ENCODE measurements at regions not wholly inside any gene's neighbourhood (a gene's known extent, or its start where the extent isn't known, plus 50 kb on each side); places are given as distances from the start of the nearest gene placed in this dataset.
"Not testable (repeated sequence)": the region's sequence is repeated elsewhere in the genome, so short reads cannot be mapped to it uniquely, and the experiment has no call there.

DNA sequence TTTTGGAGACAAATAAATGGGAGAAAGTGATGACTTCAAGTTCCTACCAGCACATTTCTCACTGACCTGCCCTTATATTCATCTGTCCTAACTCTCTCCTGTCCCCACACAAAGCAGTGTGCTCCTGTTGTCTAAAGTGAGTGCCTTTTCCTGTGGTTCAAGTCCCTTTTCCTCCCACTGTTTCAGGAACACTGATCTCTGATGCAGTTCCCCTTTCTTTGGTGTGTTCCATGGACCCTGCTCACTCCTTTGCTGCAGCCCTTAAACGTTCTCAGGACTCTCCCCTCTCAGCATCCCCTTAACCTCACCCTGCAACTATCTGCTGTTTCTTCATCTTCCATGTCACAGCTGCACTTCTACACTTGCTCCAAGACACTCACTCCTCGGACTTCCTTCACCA is 195.8 kb upstream of the ETV3 start:
- no peak overlapping the region for H3K27ac Mint-ChIP-seq (ENCODE audit: unreplicated experiment)
- peaks cover 7% of the 10 kb centered on the region for H3K27me3 Mint-ChIP-seq (ENCODE audit: unreplicated experiment)
- no peak overlapping the region for H3K4me3 Mint-ChIP-seq (ENCODE audit: unreplicated experiment)

DNA sequence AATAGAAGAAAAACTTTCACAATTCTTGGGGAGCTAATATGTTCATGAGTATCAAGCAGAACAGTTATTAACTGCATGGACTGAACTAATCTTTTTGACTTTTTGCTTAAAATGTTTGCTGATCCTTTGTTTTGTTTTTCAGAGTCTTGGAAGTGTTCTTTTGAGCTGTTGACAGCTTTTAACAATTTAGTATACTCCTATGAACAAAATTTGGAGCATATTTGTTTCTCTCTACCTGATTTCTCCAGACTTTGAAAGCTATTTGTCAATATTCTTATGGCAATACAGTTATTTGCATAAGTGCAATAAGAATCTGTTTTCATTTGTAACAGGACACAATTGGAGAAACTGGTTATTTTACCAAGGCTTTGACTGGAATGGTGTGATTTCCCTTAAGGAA is 192.0 kb upstream of the ETV3 start:
- DNase-seq (ENCODE audit: extremely low spot score, unreplicated experiment); H3K4me1 Mint-ChIP-seq (ENCODE audit: unreplicated experiment): not testable (repeated sequence)
- peaks cover 20% of the 10 kb centered on the region for H3K27me3 Mint-ChIP-seq (ENCODE audit: unreplicated experiment)

More for the DNA sequence above, 195.8 kb upstream of the ETV3 start:
- DNase-seq (ENCODE audit: extremely low spot score, unreplicated experiment): no peak
- TF ChIP-seq, protein P1, sequence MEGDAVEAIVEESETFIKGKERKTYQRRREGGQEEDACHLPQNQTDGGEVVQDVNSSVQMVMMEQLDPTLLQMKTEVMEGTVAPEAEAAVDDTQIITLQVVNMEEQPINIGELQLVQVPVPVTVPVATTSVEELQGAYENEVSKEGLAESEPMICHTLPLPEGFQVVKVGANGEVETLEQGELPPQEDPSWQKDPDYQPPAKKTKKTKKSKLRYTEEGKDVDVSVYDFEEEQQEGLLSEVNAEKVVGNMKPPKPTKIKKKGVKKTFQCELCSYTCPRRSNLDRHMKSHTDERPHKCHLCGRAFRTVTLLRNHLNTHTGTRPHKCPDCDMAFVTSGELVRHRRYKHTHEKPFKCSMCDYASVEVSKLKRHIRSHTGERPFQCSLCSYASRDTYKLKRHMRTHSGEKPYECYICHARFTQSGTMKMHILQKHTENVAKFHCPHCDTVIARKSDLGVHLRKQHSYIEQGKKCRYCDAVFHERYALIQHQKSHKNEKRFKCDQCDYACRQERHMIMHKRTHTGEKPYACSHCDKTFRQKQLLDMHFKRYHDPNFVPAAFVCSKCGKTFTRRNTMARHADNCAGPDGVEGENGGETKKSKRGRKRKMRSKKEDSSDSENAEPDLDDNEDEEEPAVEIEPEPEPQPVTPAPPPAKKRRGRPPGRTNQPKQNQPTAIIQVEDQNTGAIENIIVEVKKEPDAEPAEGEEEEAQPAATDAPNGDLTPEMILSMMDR (IDR thresholded peaks at IDR 0.05): no peak
- H3K4me1 Mint-ChIP-seq (ENCODE audit: unreplicated experiment): no peaks in the 10 kb centered on the region
- no peaks in the 10 kb centered on the region for H3K9me3 Mint-ChIP-seq (ENCODE audit: unreplicated experiment)
- no peaks in the 10 kb centered on the region for H3K36me3 Mint-ChIP-seq (ENCODE audit: unreplicated experiment)

DNA sequence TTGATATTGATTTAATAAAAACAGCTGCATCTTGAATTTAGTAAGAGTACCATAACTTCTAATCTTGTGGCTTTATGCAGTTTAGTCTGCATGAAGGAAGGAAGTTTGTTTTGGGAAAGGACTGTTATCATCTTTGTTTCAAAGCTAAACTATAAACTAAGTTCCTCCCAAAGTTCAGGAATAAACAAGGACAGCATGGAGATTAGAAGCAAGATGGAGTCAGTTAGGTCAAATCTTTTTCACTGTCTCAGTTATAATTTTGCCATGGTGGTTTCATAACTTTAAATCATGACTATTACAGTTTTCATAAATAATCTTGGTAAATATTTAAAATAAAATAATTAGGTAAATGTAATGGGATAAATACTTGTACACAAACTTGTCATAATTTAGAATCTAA is 189.9 kb upstream of the ETV3 start:
- H3K27me3 Mint-ChIP-seq (ENCODE audit: unreplicated experiment): peaks cover 30% of the 10 kb centered on the region

More for the DNA sequence above, 192.0 kb upstream of the ETV3 start:
- not testable (repeated sequence) for H3K36me3 Mint-ChIP-seq (ENCODE audit: unreplicated experiment); H3K9me3 Mint-ChIP-seq (ENCODE audit: unreplicated experiment); H3K27ac Mint-ChIP-seq (ENCODE audit: unreplicated experiment); H3K4me3 Mint-ChIP-seq (ENCODE audit: unreplicated experiment)

DNA sequence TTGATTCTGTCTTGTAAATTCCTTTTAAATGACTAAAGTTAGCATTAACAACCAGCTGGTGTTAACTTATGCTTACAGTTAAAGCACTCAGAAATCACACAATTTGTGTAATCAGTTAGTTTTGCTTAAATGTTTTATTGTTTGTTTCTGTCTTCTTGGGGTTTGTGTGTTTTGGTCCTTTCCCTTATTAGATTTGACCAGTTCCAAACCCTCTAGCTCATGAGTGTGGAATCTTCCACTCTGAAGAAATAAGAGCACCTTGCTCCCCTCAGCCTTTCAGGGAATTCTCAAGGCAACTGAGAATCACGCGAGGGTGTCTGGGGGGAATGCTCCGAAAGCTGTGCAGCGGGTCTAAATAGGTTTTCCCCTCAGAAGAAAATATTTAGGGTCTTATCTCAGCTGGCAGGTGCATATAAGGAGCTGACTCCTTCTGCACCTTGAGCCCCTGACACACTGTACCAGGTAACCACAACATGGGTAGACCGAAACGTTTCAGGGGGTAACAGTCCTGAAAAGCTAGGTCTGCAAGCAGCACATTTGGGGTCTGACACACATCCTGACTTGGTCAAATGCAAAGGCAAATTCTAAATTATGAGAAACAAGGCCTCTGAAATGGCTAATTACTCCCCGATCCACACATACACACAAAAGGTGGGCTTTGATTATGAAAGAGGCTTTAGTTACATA is 188.1 kb upstream of the ETV3 start:
- H3K4me3 Mint-ChIP-seq (ENCODE audit: unreplicated experiment): no peak overlapping the region
- no peaks in the 10 kb centered on the region for H3K36me3 Mint-ChIP-seq (ENCODE audit: unreplicated experiment)
- H3K27ac Mint-ChIP-seq (ENCODE audit: unreplicated experiment): no peak overlapping the region
- TF ChIP-seq, protein P1 (IDR thresholded peaks at IDR 0.05): no peak
- no peak for DNase-seq (ENCODE audit: extremely low spot score, unreplicated experiment)
- H3K4me1 Mint-ChIP-seq (ENCODE audit: unreplicated experiment): no peaks in the 10 kb centered on the region
- no peaks in the 10 kb centered on the region for H3K9me3 Mint-ChIP-seq (ENCODE audit: unreplicated experiment)
- H3K27me3 Mint-ChIP-seq (ENCODE audit: unreplicated experiment): peaks cover 30% of the 10 kb centered on the region

More for the DNA sequence above, 189.9 kb upstream of the ETV3 start:
- not testable (repeated sequence) for H3K4me1 Mint-ChIP-seq (ENCODE audit: unreplicated experiment); H3K4me3 Mint-ChIP-seq (ENCODE audit: unreplicated experiment); H3K36me3 Mint-ChIP-seq (ENCODE audit: unreplicated experiment); DNase-seq (ENCODE audit: extremely low spot score, unreplicated experiment); H3K27ac Mint-ChIP-seq (ENCODE audit: unreplicated experiment); H3K9me3 Mint-ChIP-seq (ENCODE audit: unreplicated experiment)

DNA sequence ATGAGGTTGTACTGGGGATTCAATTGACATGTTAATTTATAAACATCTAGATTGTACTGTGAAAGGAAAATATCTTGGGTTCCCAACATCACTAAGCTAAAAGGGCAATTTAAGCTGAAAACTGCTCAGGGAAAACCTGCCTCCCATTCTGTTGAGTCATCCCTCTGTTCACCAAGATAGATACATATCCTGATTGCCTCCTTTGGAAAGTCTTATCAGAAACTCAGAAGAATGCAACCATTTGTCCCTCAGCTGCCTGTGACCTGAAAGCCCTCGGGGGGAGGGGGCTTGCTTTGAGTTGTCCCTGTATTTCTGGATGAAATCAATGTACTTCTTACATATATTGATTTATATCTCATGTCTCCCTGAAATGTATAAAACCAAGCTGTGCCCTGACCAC is 187.0 kb upstream of the ETV3 start:
- no peaks in the 10 kb centered on the region for H3K36me3 Mint-ChIP-seq (ENCODE audit: unreplicated experiment)
- TF ChIP-seq, protein P1 (IDR thresholded peaks at IDR 0.05): no peak
- no peak overlapping the region for H3K27ac Mint-ChIP-seq (ENCODE audit: unreplicated experiment)
- peaks cover 26% of the 10 kb centered on the region for H3K27me3 Mint-ChIP-seq (ENCODE audit: unreplicated experiment)
- peaks cover 3% of the 10 kb centered on the region for H3K9me3 Mint-ChIP-seq (ENCODE audit: unreplicated experiment)
- no peaks in the 10 kb centered on the region for H3K4me1 Mint-ChIP-seq (ENCODE audit: unreplicated experiment)
- no peak for DNase-seq (ENCODE audit: extremely low spot score, unreplicated experiment)
- H3K4me3 Mint-ChIP-seq (ENCODE audit: unreplicated experiment): no peak overlapping the region

DNA sequence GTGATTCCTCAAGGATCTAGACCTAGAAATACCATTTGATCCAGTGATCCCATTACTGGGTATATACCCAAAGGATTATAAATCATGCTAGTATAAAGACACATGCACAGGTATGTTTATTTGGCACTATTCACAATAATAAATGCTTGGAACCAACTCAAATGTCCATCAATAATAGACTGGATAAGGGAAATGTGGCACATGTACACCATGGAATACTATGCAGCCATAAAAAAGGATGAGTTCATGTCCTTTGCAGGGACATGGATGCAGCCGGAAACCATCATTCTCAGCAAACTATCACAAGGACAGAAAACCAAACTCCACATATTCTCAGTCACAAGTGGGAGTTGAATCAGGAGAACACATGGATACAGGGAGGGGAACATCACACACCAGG is 183.8 kb upstream of the ETV3 start:
- not testable (repeated sequence) for H3K4me1 Mint-ChIP-seq (ENCODE audit: unreplicated experiment); H3K36me3 Mint-ChIP-seq (ENCODE audit: unreplicated experiment); H3K4me3 Mint-ChIP-seq (ENCODE audit: unreplicated experiment); H3K27ac Mint-ChIP-seq (ENCODE audit: unreplicated experiment); DNase-seq (ENCODE audit: extremely low spot score, unreplicated experiment)
- Mint-ChIP-seq H3K27me3 (ENCODE audit: unreplicated experiment) (peaks cover 24% of the 10 kb centered on the region), H3K9me3 (ENCODE audit: unreplicated experiment) (peaks cover 17% of the 10 kb centered on the region)

All from osteocyte (in vitro differentiated cells).